ENCODE measurements at regions not wholly inside any gene's neighbourhood (a gene's known extent, or its start where the extent isn't known, plus 50 kb on each side); places are given as distances from the start of the nearest gene placed in this dataset.

DNA sequence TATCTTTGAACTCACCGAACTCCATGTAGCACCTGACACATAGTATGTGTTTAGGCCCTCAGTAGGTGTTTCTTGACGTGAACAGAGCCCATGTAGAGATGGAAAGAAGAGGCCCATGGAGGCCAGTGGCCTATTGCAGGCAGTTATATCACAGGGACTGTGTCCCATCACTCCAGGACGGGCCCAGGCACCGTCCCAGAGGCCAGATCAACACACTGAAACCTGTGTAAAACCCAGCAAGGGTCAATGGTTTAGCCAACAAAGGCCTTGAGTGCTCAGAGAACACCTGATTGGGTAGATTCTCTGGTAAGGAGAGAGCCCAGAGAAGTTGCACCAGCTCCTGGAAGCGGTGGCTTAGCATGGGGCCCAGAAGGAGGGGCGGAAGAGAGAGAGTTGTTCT lies 82.8 kb downstream of the INHBB start:
- DNase-seq, result no peak

DNA sequence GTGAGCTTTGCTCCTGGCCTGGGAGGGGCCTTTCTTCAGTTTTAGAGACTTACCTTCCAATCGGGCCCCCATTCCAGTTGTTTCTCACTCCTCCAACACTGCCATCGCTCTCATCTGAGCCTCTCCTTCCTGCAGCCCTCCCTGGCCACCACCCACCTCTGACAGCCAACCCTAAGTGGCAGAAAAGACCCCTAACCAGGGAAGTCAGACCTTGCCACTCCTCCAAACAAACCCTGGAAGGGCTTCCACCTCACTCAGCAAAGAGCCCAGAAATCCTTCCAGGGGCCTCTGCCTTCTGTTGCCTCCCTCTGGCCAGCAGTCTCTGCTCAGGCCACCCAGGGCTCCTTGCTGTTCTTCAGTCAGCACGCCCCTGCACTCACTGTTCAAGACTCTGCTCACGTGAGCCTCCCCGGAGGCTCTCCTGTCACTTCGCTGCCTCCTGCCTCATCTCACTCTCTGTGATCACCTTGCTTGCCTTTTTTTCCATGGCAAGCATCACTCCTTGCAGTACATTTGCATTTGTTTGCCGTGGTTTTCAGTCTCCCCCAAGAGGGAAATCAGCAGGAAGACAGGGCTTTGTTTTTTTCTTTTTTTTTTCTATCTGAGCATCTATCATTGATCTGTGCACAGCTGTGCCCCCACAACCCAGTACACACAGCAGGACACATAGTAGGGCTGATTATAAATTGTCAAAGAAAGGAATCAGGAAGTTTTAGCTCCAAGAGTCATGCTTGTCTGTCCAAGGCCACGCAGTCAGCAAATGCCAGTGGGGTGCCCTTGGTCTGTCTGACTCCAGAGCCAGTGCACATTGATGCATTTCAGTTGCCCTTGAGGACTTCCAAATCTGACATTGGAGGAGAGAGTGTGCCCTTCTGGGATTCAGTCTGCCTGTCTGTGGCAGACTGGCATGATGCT lies 83.9 kb downstream of the INHBB start:
- no peak for DNase-seq

DNA sequence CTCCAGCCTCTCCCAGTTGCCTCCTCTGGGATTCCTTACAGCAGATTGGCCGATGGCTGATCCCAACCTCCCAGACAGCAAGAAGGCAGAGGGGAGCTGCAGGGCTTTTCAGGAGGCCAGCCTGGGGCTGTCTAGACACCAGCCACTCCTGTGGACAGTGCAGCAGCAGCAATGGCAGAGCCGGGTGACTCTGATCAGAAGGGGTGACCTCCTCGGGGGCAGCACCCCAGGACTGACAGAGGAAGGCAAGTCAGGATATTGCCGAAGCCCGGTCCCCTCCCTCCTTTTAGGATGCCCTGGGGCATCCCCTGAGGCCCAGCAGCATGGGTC lies 84.5 kb downstream of the INHBB start:
- no peak for DNase-seq

DNA sequence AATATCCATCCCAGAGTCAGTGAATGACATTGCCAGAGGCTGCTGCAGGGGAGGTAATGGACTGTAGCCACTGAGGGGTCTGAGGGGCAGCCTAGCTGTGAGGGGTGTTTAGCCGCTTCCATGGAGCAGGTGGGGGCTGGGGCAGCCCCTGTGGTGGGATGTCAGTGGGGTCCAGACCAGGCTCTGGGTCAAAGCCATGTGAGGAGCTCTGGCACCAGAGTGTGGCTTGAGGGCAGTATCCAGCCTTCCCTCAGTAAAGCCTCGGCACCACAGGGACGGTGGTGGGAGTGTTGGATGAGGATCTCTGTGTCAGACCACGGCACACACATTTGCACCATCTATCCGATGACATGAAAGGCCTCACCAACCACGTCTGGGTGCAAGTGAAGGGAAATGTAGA lies 85.0 kb downstream of the INHBB start:
- no peak for DNase-seq

DNA sequence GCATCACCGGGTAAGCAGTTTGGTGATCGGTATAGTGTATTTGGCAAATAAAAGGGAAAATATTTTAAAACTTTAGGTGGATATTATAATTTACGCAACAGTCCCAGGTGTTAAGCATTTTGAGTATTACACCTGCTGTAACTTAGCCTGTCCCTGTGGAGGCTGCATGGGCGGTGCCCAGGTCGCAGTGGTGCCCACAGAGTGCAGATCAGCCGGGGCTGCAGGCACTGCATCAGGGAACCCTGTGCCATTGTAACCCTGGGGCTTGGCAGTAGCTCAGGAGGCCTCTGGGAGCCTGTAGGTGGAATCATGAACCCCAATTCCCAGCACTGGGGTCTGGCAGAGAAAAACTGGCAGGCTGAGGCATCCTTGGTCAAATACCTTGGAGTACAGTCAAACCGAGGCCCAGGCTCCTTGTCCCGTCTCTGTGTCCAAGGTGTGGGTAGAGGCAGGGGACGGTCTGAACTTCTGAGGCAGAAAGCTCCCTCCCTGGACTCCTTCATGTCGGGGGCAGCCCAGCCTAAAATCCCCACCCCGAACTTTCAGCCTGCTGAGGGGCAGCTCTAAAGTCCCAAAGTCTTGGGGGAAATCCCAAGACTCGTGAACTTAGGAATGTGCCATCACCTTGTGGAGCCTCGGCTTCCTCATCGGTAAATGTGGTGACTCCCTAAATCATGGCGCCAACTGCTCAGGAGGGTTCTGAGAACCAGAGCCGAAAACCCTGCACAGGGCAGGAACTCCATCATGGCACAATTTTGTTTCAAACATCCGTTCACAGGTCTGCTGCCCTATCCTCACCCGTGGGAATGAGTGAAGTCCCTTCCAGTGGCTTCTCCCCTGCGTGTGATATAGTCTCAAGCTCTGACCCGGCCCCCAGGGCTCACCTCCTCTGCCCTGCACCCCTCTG lies 85.7 kb downstream of the INHBB start:
- DNase-seq, result no peak

DNA sequence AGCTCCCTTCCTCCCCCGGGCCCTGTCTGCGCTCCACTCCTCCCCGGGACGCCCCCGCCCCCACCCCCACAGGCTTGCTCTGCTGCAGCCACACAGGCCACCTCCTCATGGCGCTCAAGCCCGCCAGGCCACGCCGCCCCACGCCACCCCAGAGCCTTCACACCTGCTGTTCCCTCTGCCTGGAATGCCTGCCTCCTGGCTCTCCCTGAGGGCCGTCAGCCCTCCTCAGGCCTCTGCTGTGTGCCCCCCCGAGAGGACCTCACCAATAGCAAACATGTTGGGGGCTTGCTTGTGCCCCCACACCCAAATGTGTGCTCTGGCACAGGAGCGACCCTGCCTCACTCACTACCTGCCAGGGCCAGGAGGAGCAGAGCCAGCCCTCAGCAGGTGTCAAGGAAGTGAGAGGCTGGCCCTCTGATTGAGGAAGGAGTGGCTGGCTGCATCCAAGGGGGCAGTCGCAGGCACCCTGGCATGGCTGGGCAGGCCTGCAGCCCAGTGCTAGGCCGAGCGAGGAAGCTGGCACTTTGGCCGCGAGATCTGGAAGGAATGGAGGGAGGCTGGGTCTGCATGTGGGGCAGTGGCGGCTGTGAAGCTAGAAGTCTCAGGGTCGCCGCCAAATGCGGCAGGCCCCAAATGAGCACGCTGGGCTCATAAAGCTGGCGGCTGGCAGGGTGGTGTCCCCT lies 86.5 kb downstream of the INHBB start:
- no peak for DNase-seq

DNA sequence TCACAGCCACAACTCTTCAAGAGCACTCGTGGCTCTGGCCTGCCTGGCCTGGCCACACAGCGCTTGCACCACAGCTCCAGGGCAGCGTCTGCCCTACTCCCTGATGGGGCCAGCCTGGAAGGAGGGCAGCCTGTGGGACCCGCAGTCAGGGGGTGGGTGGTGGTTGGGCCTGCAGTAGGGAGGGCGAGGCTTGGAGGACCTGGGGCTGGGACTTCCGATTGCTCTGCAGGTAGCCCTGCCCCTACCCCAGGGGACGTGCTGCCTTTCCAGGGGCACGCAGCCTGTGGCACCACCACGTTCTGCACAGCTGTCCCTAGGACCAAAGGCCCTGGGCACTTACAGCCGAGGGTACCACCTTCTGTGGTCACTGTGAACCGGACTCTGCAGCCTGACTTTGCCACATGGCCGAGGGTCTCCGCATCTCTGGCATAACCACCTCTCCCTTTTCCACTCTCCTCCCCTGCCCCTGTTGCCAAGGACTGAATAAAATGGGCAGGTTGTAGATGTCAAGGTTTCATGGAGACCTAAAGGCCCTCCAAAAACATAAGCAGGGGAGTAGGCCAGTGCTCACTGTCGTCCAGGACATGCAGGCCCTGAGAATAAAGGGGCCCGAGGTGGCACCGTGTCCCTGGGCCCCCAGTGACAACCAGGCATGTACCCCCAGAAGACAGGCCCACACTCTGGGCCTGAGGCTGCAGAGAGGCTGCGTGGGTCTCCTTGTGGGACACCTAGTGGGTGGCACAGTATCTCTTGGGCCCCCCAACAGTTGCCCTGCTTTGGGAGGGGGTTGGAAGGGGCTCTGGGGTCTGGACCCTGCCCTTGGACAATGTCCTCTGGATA lies 87.3 kb downstream of the INHBB start:
- DNase-seq, result no peak

DNA sequence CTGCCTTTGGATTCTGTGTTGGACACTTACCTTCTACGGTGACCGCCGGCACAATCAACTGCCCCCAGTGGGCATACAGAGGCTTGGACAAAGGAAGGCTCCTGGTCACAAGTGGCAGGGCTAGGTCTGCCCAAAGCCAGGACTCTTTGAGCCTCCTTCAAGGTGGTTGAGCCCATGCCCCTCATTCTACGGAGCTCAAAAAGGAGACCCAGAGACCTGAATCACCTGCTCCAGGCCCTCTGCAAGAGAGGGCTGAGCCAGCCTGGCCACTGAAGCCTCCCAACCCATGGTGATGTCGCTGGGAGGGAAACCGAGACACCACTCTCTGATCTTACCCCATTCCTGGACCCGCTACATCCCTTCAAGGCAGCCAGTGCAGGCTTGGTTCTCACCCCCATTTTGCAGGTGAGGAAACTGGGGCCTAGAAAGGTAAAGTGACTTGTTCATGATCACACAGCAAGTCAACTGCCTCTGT lies 87.9 kb downstream of the INHBB start:
- no peak for DNase-seq

DNA sequence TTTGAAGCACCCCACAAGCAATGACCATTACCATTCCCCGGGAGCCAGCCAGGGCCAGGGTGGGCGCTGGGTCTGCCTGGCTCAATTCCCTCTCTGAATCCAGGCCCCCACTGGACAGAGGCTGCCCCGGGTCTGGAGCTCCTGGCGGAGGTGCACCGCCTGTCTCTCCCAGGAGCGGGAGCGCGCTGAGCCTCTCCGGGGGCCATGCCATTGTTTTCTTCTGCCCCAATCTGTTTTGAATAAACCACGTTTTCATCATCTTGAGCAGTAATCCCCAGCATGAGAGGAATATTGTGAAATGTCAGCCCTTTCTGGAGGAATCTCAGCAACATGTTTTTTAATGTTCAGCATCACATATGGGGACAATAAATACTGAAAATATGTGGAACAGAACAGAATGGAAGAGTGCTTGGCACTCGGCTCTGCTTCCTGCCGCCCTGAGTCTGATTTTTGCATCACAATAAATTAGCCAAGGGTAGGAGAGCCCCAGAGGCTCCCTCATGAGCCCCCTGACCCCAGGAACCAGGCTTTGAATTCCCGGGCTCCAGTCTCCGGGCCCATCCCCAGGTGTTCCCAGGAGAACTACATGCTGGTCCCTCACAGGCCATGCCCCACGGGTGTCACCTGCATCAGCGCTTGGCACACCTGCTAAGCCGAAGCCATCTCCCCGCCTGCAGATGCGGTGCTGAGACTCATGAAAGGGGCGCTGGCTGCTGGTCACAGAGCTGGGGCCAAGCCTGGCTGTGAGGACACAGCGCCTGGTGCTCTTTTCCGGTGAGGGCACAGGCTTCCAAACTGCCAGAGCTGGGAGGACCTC lies 88.8 kb downstream of the INHBB start:
- DNase-seq, result no peak

DNA sequence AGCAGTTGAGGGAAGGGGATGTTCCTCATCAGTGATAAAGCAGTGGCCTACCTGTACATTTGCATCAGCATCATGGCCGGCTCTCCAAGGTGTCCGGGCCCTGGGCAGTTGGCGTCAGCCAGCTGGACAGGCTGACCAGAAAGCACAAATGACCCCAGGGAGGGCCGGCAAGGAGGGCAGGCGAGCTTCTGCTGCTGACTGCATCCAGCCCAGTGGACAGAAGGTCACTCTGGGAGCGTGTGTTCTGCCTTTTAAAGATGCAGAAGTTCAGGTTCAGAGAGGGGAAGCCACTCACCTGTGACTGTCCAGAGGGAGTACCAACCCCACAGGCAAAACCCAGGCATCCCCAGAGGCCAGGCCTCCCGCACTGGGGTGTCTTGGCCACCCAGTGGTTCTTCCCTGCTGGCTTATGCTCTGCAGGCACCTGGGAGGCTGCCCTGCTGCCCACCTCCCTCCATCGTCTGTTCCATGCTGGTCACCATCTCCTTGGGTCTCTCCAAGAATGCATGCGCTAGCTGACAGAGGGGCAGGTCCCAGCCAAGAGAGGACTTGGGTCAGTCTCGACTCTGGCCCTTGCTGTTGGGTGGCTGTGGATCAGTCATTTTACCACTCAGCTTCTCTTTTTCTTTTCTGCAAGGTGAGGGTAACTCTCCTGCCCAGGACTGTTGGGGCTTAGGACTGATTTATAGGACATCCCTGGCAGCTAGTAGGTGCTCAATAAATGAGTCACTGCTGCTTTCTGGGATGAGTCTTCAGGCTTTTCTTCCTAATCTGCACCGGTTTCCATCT lies 89.9 kb downstream of the INHBB start:
- no peak for DNase-seq

DNA sequence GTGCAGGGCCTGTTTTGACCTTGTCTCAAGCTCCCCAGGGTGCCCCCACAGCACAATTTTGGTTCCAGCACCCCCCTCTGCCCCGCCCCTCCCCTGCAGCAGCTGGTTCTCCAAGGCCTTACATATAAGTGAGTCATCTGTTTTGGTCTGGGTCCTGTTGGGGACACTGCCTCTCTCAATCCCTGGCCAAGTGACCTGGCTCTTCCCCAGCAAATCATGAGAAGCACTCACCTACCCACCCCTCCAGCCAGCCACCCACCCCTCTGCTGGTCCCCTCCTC lies 90.5 kb downstream of the INHBB start:
- no peak for DNase-seq

DNA sequence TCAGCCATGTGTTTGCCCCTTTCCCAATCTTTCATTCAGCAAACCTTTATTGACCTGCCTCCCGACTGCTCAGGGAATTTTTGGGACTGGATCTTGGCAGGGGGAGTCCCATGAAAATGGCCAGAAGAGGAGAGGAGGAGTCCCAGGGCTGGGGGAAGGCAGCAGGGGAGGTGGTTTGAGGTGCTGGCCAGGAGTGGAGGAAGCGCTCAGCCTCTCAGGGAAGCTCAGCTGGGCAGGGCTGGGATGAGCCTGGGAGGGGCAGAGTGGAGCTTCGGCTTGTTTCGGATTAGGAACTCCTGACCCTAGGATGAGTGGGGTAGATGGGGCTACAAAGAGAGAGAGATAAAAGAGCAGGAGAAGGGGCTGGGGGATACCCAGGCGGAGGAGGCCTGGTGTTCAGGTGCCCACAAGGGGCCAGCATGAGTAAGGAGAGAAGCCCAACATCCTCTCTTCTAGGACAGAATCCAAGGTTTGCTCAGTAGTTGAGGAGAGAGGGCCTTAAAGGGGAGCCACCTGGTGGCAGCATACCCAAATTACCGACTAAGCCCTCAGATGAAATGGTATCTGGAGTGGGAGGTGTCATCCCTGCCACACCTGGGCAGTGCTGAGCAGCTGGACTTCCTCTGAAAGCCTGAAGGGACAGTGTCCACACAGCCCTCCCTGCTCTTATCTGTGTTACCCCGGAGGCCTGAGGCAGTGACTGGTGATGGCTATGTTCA lies 91.1 kb downstream of the INHBB start:
- DNase-seq, result peak; percentile 7

DNA sequence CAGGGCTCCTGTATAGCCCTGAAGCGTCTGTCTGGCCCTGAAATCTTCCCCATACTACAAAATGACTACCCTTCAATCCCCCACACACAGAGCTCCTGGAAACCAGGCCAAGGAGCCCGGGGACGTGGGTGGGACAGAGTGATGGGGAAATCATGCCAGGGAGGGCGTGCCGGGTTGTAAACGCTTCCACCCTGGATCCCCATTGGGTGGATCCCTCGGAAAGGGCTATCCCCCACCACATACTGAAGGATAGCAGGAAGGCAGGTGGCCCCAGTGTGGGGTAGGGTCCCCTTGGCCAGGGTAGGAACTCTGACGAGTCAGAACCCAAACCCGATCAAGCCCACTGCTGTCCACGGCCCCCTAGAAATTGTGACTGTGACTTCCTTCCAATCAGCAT lies 91.7 kb downstream of the INHBB start:
- no peak for DNase-seq

DNA sequence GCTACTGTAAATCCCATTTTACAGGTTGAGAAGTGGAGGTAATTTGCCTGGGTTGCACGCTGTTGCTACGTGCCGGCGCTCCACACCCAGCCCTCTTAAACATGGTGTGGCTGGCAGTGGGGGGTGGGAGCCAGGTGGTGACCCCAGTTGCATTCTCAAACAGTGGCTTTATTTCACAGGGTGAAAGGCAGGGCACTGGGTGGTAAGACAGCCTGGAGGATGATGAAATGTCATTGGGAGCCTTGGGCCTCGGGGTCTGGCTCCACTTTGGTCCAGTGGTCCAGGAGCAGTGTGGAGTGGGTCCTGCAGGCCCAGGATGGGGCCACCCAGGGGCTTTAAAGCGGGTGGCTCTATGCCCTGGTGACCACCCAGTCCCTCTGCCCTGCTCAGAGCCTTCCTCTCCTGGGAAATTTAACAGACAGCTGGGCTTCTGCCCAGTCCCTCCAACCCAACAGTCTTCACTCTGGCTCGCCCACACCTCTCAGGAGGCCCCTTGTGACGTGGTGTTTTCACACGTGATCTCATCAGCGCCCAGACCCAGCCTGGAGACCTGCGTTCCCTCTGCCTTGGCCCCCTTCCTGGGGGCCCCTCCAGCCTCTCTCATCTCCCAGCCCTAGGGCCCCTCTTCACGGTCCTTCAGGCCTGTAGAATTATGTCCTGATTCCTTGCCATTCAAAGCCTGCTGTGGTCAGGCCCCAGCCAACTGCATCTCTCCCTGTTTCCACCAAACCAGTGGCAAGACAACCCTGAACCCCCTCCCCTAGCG lies 92.5 kb downstream of the INHBB start:
- DNase-seq, result no peak

DNA sequence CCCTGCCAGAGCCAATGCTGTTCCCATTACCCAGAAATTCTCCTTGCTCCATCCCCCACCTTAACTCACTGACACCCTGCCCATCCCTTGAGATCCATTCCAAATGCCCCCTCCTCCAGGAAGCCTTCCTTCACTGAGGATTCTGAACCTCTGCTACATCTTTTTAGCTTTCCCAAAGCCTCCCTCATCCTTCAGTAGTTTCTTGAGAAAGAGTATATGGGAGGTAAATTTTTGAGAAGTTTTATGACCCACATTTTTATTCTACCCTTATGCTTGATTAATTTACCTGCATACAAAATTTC lies 93.1 kb downstream of the INHBB start:
- DNase-seq, result no peak

DNA sequence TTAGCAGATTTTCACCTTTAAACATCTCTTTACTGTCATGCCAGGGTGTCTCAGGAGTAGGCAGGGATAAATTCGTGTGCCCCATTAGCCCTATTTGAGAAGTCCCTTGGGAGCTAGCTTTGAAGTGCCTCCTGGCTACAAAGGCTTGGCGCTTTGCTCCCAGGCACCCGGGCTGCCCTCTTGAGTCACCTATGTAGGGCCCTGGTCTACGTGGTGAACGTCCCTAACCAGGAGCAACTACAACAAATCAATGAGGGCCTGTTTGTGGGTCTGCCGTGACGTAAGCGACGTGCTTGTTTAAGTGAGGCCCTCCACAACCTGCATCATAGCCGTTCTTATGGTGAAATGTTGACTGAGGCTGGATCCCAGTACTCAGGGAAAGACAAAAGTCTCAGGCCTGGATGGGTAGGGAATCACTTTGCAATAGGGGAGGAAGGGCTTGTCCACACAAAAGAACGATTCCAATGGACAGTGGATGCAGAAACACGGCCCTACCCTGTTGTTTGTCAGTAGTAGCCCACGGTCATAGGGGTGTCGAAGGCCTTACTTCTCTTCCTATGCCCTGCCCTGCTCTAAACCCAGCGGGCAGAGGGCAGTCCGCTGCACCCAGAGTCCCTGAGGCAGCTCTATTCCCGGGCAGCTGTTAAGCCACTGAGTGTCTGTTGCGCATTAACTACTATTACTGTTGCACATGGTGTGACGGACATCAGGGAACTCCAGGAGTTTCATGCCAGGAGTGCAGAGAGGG lies 93.9 kb downstream of the INHBB start:
- DNase-seq, result no peak

DNA sequence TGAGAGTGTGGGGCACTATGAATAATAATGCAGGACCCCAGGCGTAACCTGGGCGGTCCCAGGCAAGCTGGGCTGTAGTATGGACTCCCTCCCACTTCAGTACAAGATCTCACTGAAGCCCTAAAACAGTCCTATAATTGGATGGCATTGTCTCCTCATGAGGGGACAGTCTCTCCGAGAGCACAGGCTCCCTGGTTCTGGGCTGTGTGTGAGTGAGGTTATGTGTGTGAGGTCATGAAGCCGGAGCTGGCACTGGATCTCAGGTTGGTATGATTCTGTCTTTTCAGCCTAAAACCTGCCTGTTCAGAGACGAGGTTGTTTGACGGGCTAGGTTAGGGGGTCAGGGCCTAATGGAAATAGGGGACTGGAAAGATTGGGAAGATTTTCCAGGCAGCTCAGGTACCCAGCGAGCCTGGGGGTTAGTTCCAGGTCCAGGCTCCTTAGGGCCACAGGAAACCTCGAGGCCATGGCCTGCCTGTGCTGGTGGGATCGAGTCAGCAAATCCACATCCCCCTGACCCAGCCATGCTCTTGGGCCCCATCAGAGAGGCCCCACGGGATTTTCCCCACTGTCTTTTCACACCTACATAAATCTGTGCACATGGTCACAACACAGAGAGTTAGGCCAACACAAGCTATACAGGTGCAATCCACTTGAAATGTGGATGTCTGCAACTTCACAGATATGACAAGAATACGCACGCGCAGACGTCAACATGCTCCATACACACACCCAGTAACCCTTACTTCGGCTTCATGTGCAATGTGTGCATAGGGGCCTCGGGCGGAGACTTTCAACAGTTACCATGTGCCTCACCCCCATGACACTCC lies 94.8 kb downstream of the INHBB start:
- DNase-seq, result no peak

DNA sequence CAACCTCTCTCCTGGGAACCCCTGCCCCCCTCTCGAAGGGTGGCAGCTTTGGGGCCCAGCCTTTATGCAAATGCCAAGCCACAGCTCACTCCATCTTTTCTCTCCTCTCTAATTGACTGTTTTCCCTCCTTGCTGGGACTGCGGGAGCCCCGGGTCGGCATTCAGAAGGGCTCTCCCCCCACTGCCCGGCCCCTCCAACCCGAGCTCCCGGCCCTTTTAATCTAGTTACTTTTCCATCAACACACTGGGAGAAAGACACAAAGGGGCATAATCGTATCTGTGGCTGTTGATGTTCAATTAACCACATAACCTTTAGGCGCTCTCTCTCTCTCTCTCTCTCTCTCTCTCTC lies 95.4 kb downstream of the INHBB start:
- no peak for DNase-seq
